Renal cortical epithelial cell (primary cell): ENCODE measurements at regions not wholly inside any gene's neighbourhood (a gene's known extent, or its start where the extent isn't known, plus 50 kb on each side); places are given as distances from the start of the nearest gene placed in this dataset.
A peak's percentile ranks its signal among the peaks of the same experiment; 100 is the strongest.

Experiments
- DNase-seq: peaks from one replicate; pipeline ENCODE4 v3.0.0-alpha.2; 2011; ENCODE audit warnings: low read depth

DNA sequence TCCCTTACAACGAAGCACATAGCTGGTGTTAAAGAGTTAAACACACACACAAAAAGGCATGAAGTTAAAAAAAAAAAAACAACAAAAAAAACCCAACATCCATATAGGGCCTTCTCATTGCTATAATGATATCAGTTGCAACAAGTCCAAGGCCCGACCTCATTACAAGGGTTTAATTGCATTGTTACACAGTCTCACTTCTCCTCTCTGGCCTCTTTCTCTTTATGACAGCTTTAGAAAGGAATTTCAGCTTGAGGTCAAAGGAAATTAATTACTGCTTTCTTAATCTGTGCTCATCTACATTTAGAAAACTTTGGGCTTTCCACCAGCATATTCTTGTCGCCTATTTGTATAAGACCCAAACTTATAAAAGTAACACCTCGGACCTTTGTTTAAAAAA is 342.1 kb downstream of the NR2F2 start:
- DNase-seq = no peak

DNA sequence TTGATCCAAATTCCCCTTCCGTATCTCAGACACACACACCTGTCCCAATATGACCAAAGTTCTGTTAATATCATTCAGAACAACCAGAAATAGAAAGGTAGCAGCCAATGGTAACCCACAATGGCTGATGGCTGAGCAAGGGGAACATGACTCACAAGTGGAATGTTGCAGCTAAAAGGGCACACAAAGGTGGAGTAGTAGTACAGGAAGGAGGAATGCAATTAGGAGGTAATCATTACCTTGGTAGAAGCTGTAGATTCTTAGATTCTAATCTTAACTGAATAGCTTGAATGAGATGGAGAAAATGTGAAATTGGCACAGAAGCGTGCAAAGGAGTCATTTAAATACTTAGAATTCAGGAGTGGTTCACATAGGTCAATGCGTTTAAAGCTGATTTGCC is 347.9 kb downstream of the NR2F2 start:
- peak; percentile 57 for DNase-seq

DNA sequence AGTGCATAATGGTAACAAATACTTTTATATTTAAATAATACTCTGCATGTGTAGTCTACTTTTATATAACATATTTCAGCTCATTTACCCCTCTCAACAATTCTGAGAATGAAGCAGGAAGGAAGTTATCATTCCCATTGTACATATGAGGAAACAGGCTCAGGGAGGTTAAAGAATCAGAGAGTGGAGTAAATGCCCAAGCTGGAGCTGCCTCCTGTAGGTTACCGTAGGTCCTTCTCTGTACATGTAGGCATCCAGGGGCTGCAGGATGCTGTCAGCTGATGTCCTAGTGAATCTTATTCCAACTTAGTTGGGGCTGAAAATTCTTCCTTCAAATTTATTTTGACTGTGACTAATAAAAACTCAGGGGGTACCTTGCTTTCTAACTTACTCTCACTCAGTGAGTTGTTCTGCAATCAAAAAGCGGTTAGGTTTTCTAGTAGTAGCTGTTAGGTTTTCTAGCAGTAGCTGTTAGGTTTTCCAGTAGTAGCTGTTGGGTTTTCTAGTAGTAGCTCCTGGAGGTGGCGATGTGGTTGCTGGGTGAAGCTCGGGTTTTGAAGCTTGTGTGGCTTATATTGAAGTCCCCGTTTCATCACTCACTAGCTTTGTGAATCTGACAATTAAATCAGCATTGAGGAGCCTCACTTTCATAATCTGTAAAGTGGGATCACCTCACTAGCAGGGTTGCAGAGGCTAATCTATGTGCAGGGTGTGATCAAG is 357.0 kb downstream of the NR2F2 start:
- DNase-seq = no peak

DNA sequence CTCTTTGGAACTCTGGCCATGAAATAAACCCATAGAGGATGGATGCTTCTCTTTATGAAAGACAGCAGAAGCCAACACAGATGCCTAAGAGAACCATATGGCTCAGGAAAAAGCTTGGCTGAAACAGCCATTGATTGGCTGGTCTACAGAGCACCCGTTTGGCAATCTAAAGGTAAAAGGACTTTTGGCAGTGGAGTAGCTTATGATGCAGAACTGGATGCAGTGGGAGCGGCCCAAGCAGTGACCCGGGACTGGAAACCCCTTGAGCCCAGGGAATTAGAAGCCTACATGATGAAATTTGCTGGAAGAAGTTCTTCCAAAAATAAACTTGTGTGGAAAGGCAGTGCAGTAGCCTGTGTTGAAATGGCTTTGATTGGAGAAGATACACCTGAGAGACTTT is 360.2 kb downstream of the NR2F2 start:
- peak; percentile 56 for DNase-seq

DNA sequence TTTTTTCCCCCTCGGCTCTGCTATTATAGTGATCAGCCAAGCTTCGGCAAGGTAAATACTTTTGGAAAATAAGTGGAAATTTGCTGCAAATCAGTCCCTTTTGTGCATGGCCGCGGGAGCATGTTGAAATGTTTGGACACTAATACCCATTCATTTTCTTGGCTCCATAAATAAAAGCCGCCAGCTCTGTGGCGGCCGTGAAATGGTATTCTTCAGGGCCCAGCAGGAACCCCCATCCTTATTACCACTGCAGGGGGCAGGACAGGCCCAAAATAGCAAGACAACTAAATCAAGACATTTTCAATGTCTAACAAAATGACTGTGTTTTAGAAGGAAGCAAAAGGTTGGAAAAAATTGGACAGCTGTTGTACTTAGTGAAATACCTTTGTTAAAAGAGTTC is 362.3 kb downstream of the NR2F2 start:
- DNase-seq = no peak

DNA sequence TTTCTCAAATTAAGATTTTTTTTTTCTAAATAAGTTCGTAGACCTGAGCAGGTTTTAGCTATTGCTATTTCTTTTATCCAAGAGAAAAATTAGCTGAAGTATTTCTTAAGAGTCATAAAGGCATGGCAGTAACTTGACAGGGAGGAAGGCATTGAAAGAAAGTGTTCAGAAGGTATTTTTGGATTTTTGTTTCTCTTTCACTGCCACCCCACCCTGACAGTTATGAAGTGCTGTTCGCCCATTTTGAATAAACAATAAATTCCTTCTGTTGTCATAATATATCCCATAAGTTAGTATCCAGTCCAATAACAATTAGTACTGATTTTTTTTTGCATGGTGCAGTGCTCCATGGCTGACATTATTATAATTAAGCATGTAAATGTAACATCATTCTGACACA is 363.0 kb downstream of the NR2F2 start:
- DNase-seq = no peak

DNA sequence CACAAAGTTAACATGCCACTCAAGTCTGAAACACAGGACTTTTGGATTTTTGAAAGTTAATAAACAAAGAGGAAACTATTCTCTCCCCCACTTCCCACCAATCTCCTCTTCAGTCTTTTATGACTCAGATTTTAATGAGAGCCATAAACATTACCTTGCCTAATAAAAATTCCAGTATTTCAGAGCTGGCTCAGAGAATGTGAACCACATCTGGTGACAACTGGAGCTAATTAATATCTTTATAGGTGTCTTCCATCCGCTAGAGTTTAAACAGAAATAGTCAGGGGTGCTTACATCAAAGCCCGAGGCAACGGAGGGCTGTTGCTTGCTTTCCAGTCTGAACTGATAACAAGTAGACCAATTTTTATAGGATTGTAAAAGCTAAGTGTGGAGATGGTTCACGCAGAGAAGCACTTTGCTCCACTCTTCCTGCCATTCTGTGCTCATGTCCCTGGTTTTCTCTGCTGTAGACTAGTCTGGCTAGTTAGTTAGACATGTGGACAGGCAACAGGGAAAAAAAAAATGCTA is 363.6 kb downstream of the NR2F2 start:
- DNase-seq = peak; percentile 81

DNA sequence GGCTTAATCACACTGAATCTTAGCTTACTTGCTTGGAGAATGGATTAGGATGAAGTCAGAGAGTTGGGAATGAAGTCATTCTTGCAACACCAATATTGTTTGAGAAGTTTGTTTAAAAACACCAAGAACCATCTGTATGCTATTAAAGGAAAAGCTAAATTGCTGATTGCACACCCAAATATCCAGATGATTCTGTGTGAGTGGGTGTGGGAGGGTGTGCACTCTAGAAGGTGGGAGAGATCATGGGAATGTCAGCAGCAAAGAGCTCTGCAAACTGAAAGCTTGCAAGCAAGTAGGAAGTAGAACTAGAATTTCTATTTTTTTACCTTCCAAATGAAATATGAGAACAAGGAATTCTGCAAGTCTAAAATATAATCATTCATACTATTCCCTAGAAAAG is 364.9 kb downstream of the NR2F2 start:
- no peak for DNase-seq

DNA sequence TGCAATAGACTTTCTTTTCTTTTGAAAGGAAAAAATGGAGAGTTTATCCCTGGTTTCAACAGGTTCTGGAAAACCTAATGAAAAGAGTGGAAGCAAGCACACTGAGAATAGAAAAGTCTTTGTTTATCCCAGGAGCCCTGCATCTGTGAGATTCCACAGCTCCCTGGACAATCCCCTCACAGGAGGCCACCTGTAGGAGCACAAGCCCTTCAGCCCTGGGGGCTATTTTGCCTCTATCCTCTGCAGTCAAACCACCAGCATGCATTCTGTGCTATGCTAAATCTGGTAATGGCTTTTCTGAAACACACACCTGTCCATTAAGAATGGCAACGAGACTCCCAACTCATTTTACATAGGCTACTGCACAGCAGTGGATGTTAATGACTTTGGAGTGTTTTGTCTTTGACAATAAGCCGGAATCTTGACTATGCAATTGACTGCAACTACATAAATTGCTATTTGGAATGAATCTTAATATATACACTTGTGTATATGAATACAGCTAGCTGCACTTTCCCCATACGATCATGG is 369.4 kb downstream of the NR2F2 start:
- DNase-seq = no peak

DNA sequence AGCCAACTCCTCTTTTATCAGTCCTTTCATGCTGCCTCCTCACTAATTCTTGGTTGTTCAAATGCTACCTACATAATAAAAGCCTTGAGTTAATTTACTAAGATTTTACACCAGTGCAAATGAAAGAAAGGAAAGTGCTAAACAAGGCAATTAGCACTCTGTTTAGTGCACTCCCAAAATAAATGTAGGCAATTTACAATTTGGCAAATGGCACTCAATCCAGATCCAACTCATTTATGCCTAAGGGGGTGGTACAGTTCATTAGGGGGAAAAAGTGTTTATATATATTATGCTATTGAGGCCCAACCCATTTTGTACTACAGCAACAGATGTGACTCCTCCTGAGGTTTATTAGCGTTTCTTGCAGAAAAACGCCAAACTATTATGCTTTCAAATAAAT is 370.1 kb downstream of the NR2F2 start:
- DNase-seq = no peak

DNA sequence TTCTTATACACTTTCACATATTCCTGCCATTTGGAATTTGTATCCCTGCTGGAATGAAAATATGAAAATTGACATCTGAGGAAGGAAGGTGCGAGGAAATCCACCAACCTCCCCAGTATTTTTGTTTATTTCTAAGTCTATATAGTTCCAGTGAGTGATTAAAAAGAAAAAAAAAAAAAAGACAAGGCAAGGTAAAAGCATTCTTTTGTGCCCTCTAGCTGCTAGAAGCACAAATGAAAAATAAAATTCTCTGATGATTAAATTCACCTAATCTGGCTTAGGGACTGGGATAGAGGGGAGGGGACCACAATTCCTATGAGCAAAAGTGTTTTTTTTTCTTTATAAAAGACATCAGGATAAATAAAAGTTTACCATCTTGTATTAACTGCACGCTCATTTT is 370.9 kb downstream of the NR2F2 start:
- peak; percentile 36 for DNase-seq

DNA sequence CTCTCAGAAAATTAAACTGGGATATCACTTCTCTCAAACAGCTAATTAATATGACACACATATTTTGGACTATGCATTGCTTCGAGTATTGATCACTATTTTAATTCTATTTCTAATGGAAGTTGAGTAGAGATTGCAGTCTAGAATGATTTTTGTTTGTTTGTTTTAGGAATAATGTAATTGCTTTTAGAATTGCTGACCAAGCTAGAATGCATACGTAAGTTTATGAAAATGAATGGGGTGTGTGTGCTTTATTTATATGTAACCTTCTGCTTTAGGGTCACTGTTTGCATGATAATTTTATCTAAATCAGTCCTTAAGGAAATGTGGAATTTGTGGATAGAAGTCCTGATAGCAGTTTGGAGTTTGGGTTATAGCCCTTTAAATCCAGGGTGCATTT is 371.4 kb downstream of the NR2F2 start:
- no peak for DNase-seq

DNA sequence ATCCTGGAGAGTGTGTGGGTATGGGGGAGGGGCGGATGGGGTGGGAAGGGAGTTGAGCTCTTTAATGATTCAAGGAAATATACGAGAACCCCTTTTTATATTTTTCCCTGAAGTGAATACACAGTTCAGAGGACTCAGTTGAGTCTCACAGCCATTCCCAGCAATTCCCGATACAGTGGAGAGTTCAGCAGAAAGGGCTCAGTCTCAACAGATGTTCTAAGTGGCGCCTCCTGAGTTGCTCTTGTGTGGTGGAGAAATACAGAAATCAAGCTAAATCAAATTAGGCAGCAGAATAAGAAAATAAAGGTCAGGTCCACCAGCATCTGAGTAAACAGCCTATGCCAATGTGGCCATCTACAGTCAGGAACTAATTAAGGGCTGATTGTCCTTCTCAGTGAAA is 372.1 kb downstream of the NR2F2 start:
- DNase-seq = no peak

DNA sequence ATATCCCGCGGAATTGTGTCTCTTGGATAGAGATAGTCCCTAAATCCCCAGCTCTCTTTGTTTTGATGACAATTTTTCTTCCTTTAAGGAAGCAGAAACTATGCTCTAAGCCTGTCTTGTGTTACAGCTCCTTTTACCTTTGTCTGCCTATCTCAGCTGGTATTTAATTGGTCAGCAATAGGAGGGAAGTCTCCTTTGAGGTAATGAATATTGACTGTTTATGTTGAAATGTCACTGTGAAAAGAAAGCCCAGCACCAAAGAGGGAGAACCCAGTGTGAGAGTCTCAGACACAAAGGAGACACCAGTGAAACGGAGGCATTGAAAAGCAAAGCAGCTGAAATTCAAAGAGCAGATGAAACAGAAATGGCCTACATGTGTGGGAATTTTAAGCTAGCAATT is 372.6 kb downstream of the NR2F2 start:
- no peak for DNase-seq

DNA sequence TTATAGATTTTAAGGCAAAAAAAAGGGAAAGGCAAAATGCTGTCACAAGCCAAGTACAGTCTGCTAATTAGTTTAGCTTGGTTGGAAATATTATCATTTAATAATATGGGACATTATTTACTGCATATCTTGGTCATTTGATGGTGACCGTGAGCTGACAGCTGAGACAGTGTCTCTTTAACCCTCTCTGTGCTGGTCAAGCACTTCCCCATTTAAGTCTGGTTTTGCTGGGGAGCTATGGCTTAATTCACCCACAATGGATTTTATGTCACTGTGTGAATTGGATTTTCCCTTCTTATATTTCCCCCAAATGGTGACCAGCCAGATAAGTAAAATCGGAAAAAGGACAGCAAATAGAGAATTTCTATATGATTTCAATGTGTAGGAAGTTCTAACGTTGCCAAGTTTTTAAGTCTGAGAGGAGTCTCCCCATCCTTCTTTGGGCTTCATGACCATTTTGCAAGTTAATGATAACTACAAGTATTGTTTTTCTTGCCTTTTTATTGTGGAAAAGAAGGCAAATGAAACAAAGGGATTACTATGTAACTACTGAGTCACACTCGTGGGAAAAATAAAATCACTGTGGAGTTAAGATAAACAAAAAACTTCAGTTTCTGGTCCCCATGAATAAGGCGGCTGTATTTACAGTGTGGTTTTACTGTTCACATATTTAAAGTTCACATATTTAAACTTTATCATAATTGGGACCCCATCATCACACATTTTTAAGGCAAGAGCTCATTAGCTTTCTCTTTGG is 373.5 kb downstream of the NR2F2 start:
- DNase-seq = peak; percentile 89

DNA sequence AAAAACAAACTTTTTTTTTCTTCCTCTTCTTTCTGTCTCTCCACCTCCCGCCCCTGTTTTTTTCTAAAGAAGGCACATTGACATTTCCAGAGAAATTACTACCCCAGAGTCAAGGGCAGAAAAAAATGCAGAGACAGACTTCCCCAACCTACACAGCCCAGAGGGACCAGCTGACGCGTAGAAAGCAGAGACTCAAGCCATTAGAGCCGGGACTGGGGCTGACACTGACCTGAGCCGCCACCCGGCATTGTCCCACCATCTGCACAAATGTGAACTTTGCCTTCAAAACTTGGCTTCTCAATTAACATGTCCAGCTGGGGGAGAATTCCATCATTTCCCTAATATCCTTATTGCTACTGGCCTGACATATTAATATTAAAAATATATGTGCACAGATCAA is 385.6 kb downstream of the NR2F2 start:
- DNase-seq = no peak

DNA sequence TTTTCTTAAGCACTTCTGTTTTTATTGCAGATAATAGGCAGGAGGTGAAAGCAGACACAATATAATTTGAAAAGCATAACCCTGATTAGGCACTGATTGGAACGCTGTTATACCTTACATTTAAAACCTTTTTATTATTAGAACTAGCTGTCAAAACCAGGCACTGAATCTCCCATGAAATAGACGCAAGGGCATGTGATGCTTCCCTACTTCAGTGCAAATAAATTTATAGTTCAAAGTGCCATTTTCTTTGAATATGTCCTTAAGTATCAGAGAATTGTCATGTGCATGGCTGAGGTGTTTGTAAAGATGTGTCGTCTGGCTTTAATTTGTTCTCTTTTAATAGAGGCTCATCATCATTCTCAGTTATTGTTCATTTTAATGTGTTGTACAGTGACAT is 386.0 kb downstream of the NR2F2 start:
- DNase-seq = no peak

DNA sequence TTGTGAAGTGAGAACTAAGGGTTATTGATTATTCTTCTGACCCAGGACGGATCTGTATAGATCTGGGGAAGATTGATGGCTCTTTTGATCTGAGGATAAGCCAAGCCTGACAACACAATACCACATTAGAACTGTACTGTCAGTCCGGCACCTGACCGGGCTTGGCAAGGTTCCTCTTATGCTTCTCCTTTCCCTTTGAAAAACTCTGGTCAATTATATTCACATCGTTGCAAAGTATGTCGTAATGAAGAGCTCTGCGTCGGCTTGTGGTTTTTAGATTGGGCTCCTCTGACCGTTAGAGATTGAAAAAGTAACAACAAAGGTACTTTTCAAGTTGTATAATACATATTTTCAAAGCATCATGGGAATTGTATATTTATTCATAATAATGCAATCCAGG is 389.8 kb downstream of the NR2F2 start:
- DNase-seq = no peak

DNA sequence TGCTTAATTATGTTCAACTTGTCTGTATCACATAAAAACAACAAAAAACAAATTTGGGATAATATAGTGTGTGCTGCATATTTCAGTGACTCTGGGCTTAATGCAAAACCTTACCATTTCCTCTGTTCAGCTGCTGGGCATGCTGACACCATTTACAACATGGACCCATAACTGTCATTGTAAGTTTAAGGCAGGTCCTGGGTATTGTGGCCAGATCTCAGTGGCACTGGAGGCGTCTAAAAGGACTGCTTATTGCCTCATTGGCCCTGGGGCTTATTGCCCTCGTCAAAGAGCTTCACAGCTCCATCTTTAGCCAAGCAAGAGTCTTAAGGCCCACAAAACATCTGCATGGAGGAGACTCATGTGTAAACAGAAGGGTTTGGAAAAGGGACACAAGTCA is 390.2 kb downstream of the NR2F2 start:
- DNase-seq = no peak

DNA sequence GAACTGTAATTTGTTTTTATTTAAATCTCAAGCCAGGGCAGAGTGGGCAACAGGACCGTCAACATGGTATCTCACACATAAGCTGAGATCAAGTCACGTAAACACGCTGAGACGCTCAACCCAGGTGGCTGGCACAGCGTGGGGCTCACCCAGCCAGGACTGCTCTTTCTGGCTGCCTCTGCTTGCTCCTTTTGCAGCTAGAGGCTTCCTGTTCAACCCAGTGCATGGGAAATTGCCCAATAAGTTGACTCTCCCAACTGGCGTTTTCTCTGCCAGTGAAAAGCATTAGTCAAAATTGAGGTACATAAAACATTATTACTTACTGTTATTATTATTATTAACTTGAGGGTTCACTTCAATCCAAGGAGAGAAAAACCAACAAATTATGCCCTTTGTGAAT is 398.1 kb downstream of the NR2F2 start:
- DNase-seq = no peak

DNA sequence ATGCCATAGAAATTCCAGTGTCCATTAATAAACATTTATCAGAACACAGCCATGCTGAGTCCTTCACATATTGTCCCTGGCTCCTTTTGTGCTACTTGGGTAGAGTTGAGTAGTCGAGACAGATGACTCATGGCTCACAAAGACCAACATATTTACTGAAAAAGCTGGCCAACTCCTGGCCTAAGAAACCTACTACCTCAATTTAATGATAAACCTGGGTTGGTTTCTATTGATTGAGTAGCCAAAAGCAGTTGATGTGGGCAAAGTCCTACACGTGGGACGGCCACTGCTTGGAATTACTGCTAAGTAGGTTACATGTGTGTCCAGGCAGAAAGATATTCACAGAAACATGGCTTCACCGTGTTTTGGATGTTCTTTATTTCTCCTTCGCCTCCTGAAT is 402.2 kb downstream of the NR2F2 start:
- peak; percentile 91 for DNase-seq

DNA sequence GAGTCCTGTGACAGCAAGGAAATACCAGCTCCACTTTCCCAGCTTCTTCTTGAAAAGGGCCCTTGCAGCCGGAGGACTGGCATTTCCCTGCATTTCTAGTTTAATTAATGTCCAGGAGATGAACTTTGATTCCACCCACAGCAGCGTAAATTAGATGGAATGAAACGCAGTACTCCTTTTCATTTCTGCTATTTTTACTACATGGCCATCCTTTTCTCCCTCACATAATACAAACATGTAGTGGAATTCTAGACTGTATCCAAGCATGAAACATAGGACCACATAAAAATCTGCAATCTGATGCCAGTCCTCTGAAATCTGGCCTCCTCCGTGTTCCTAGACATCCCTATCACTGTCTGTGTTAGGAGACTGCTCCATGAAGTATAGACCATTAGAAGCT is 403.2 kb downstream of the NR2F2 start:
- DNase-seq = peak; percentile 21

DNA sequence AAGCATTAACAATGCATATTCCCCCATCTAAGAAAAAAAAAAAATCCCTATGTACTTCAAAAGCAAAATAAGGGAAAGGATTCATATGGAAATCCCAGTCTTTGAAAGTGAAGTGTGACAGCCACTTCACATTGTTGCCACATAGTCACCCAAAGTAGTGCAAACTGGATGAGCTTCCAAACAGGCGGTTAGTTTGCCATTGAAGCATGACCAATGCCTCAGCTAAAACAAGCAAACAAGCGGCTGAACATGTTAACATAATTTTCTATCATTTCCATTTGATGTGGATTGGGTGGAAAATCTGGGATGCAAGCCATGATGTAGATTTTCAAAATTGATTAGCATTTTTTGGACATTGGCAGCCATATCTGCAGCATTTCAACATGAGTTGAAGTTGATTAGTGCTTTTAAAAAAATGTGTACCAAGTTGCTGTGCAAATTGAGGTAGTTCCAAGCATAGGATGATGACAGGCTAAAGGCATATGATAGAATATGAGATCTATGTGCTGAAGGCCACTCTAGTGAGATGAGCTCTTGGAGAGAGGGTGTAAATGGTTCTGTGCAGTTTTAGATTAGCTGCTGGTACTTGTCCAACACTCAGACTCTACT is 405.2 kb downstream of the NR2F2 start:
- DNase-seq = peak; percentile 49
